Cardiac septum (tissue), 1 donor: ENCODE measurements at regions not wholly inside any gene's neighbourhood (a gene's known extent, or its start where the extent isn't known, plus 50 kb on each side); places are given as distances from the start of the nearest gene placed in this dataset.

Experiments
- DNase-seq: peaks from one replicate; pipeline ENCODE4 v3.0.0-alpha.2; 2020; ENCODE audit warnings: low spot score
- intact Hi-C: fragments of 100-400 bp; cut with DNase I; formaldehyde crosslinking; loops from one replicate; pipeline ENCODE4 v1.14.0; 2022
- donor health status: DM: no; HTN: no; CAD: no.

GRCh38 chr18:56389190-56389589 lies 249.2 kb downstream of the TXNL1 start:
- intact Hi-C loops = no loop called here
- DNase-seq = no peak

- intact Hi-C loops = no loop called here
Observed at GRCh38 chr18:56388571-56388970, 249.8 kb downstream of the TXNL1 start.

GRCh38 chr18:56386856-56387255 lies 251.5 kb downstream of the TXNL1 start:
- intact Hi-C loops = no loop called here
- no peak for DNase-seq

More at GRCh38 chr18:56388571-56388970, 249.8 kb downstream of the TXNL1 start:
- no peak for DNase-seq

- no peak for DNase-seq
- intact Hi-C loops = no loop called here
Observed at GRCh38 chr18:56383349-56383748, 255.0 kb downstream of the TXNL1 start.

- intact Hi-C loops = no loop called here
- DNase-seq = no peak
Observed at GRCh38 chr18:56382541-56382940, 255.9 kb downstream of the TXNL1 start.

GRCh38 chr18:56381196-56381595 lies 257.2 kb downstream of the TXNL1 start:
- no peak for DNase-seq
- intact Hi-C loops = no loop called here

GRCh38 chr18:56380685-56381084 lies 257.7 kb downstream of the TXNL1 start:
- intact Hi-C loops = no loop called here
- DNase-seq = no peak

GRCh38 chr18:56379256-56379655 lies 259.1 kb downstream of the TXNL1 start:
- no peak for DNase-seq
- intact Hi-C loops = no loop called here

GRCh38 chr18:56377231-56377630 lies 261.2 kb downstream of the TXNL1 start:
- DNase-seq = no peak
- intact Hi-C loops = no loop called here

- intact Hi-C loops = no loop called here
Observed at GRCh38 chr18:56374007-56374655, 264.3 kb downstream of the TXNL1 start.

GRCh38 chr18:56373601-56374000 lies 264.8 kb downstream of the TXNL1 start:
- intact Hi-C loops = no loop called here
- DNase-seq = no peak

More at GRCh38 chr18:56374007-56374655, 264.3 kb downstream of the TXNL1 start:
- no peak for DNase-seq

GRCh38 chr18:56368066-56368465 lies 270.3 kb downstream of the TXNL1 start:
- intact Hi-C loops = no loop called here

GRCh38 chr18:56358608-56359280 lies 279.6 kb downstream of the TXNL1 start:
- DNase-seq = no peak
- intact Hi-C loops = no loop called here

More at GRCh38 chr18:56368066-56368465, 270.3 kb downstream of the TXNL1 start:
- DNase-seq = no peak

- intact Hi-C loops = no loop called here
Observed at GRCh38 chr18:56353663-56354260, 284.6 kb downstream of the TXNL1 start.

GRCh38 chr18:56351911-56352500 lies 286.4 kb downstream of the TXNL1 start:
- no peak for DNase-seq
- intact Hi-C loops = no loop called here

More at GRCh38 chr18:56353663-56354260, 284.6 kb downstream of the TXNL1 start:
- DNase-seq = no peak

- no peak for DNase-seq
- intact Hi-C loops = no loop called here
Observed at GRCh38 chr18:56337507-56337906, 300.9 kb downstream of the TXNL1 start.

- intact Hi-C loops = no loop called here
- no peak for DNase-seq
Observed at GRCh38 chr18:56333839-56334238, 304.6 kb downstream of the TXNL1 start.

- DNase-seq = no peak
- intact Hi-C loops = no loop called here
Observed at GRCh38 chr18:56333146-56333545, 305.2 kb downstream of the TXNL1 start.

- no peak for DNase-seq
- intact Hi-C loops = no loop called here
Observed at GRCh38 chr18:56332371-56332770, 306.0 kb downstream of the TXNL1 start.

GRCh38 chr18:56330366-56331110 lies 307.9 kb downstream of the TXNL1 start:
- DNase-seq = no peak
- intact Hi-C loops = no loop called here
